GM10266 (cell line): ENCODE measurements at regions not wholly inside any gene's neighbourhood (a gene's known extent, or its start where the extent isn't known, plus 50 kb on each side); places are given as distances from the start of the nearest gene placed in this dataset.

Experiments used
- DNase-seq: peaks from one replicate; pipeline ENCODE4 v3.0.0; 2012; ENCODE audit errors: extremely low spot score
- TF ChIP-seq, protein P1 (sequence below): IDR thresholded peaks from 2 replicates; pipeline ENCODE4 v1.5.1; 2012; ENCODE audit warnings: mild to moderate bottlenecking, low read depth; ENCODE audit not compliant: control insufficient read depth, insufficient read depth; ENCODE audit errors: missing control alignments

GRCh38 chr5:143582176-143582575 lies 178.7 kb upstream of the NR3C1 start:
- TF ChIP-seq, protein P1, sequence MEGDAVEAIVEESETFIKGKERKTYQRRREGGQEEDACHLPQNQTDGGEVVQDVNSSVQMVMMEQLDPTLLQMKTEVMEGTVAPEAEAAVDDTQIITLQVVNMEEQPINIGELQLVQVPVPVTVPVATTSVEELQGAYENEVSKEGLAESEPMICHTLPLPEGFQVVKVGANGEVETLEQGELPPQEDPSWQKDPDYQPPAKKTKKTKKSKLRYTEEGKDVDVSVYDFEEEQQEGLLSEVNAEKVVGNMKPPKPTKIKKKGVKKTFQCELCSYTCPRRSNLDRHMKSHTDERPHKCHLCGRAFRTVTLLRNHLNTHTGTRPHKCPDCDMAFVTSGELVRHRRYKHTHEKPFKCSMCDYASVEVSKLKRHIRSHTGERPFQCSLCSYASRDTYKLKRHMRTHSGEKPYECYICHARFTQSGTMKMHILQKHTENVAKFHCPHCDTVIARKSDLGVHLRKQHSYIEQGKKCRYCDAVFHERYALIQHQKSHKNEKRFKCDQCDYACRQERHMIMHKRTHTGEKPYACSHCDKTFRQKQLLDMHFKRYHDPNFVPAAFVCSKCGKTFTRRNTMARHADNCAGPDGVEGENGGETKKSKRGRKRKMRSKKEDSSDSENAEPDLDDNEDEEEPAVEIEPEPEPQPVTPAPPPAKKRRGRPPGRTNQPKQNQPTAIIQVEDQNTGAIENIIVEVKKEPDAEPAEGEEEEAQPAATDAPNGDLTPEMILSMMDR, result no peak
- no peak for DNase-seq

- DNase-seq, result no peak
Observed at GRCh38 chr5:143581649-143582048, 178.2 kb upstream of the NR3C1 start.

DNA sequence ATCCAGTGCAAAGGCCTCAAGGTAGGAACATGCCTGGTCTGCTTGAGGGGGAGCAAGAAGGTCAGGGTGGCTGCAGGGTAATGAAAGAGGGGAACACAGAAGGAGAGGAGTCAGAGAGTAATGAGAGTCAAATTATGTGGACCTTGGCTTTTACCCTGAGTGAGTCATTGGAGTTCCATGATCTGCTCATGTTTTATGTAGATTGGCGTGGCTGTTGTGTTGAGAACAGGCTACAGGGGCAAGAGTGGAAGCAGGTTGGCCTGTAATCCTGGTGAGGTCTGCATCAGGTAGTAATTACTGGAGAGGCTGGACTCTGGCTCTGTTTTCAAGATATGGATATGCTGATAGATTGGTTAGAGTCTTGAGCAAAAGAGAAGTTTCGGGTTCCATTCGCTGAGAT lies 177.7 kb upstream of the NR3C1 start:
- DNase-seq, result no peak
- TF ChIP-seq, protein P1, result no peak

More at GRCh38 chr5:143581649-143582048, 178.2 kb upstream of the NR3C1 start:
- TF ChIP-seq, protein P1, result no peak

- no peak for DNase-seq
- TF ChIP-seq, protein P1, result no peak
Observed at GRCh38 chr5:143576711-143577484, 173.4 kb upstream of the NR3C1 start.

- TF ChIP-seq, protein P1, result no peak
- no peak for DNase-seq
Observed at GRCh38 chr5:143575286-143575685, 171.8 kb upstream of the NR3C1 start.

DNA sequence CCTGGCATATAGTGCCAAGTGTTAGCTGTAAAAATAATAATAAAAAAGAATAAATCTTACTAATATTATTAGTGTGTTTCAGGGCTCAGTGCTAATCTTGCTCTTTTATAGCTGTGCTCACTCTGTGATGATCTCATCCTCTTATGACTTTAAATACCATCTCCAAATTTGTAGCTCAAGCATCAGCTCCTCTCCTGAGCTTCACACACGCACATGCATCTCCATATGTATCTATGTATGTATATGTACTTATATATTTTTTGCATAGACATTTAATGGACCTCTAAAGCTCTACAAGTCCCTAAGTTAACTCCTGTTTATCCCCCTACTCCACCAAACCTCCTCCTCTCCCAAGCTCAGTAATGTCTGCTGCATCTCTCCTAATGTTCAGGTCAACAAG lies 170.8 kb upstream of the NR3C1 start:
- TF ChIP-seq, protein P1, result no peak
- no peak for DNase-seq

DNA sequence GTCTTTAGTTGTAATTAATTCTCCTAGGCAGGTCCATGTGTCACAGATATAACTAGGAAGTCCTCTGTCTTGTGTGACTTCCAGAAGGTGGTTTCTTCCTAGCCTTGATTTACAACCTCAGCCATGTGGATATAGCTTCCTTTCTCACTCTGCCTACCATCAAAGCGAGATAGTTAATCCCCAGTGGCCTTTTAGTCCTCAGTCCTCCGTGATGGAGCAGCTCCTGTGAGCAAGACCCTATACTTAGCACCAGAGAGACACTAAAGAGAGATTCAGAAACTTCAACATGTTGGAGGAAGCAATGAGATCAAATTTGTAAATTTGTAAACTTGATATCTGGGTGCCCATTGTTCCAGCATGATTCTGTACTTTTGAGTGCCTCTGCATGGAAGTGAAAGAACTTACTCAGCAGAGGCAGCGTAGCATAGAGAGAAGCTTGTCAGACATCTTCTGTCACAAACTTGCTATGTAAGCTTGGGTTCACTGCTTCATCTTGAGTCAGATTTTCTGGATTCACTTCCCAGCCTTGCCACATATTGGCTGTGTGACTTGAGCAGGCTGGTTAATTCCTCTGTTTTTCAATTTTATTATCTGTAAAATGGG lies 170.2 kb upstream of the NR3C1 start:
- DNase-seq, result no peak

More for the DNA sequence above, 170.2 kb upstream of the NR3C1 start:
- TF ChIP-seq, protein P1, result no peak
